ENCODE measurements at regions not wholly inside any gene's neighbourhood (a gene's known extent, or its start where the extent isn't known, plus 50 kb on each side); places are given as distances from the start of the nearest gene placed in this dataset.

DNA sequence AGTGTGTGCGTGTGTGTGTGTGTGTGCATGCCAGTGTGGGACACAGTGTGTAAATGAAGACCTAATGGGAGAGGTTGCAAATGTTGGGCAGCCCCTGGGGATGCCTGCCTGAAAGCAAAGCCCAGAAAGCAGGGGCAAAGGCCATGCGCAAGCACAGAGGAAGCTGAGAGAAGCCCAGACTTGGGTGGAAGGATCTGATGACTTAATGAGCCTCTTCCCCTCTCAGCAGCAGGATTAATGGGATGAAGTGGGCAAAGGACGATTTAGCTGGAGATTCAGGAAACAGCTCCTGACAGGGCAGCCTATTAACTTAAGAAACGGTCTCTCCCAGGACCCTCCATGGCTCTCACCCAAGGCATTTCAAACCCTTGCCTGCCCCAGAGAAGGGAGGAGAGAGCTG lies 107.3 kb downstream of the EFNB1 start:
- H3K9me3 ChIP-seq (ENCODE audit: control insufficient read depth in 2 of 3, insufficient read depth in 1 of 3, low read length in 3 of 3): no peaks in the 10 kb centered on the region
- H3K36me3 ChIP-seq (ENCODE audit: control insufficient read depth in 2 of 3, insufficient read depth in 3 of 3, low read length in 3 of 3): no peaks in the 10 kb centered on the region
- no peak overlapping the region for H3K27ac ChIP-seq (ENCODE audit: low read depth in 2 of 2, low read length in 2 of 2)
- H3K27me3 ChIP-seq (ENCODE audit: control insufficient read depth, insufficient read depth, low read length): no peaks in the 10 kb centered on the region
- intact Hi-C loops (cut with DNase I): no loop called here
- FAIRE-seq (no peak), DNase-seq (no peak)
- TF ChIP-seq, protein P1, sequence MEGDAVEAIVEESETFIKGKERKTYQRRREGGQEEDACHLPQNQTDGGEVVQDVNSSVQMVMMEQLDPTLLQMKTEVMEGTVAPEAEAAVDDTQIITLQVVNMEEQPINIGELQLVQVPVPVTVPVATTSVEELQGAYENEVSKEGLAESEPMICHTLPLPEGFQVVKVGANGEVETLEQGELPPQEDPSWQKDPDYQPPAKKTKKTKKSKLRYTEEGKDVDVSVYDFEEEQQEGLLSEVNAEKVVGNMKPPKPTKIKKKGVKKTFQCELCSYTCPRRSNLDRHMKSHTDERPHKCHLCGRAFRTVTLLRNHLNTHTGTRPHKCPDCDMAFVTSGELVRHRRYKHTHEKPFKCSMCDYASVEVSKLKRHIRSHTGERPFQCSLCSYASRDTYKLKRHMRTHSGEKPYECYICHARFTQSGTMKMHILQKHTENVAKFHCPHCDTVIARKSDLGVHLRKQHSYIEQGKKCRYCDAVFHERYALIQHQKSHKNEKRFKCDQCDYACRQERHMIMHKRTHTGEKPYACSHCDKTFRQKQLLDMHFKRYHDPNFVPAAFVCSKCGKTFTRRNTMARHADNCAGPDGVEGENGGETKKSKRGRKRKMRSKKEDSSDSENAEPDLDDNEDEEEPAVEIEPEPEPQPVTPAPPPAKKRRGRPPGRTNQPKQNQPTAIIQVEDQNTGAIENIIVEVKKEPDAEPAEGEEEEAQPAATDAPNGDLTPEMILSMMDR (IDR thresholded peaks at IDR 0.05; ENCODE audit: borderline replicate concordance, extremely low read depth, insufficient read depth): no peak
- H3K9ac ChIP-seq (ENCODE audit: low read length in 3 of 3): no peak overlapping the region
- H3K4me3 ChIP-seq (ENCODE audit: low read length in 3 of 3): no peak overlapping the region
- peaks cover 0 to 11% (median 9%) of the 10 kb centered on the region in 3 donors for H3K4me1 ChIP-seq (ENCODE audit: control insufficient read depth in 2 of 3, insufficient read depth in 2 of 3, low read depth in 1 of 3, low read length in 3 of 3)

DNA sequence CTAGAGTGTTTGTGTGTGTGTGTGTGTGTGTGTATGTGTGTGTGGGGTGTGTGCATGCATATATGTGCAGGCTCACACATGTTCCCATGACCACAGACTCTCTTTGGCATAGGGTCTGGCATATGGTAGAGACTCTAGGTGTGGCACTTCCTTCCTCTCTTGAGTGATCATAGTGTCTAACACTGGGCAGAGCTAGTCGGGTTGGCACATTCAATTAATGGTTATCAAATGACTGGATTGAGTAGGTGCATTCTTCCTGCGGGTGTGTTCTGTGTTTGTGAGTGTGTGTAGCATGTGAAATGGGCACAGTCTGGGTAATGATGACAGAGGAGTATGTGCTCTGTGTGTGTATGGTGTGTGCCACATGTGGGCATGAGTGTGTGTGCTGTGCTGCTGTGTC lies 106.5 kb downstream of the EFNB1 start:
- DNase-seq (no peak), FAIRE-seq (no peak)
- Histone ChIP-seq H3K9me3 (ENCODE audit: control insufficient read depth in 2 of 3, insufficient read depth in 1 of 3, low read length in 3 of 3) (no peaks in the 10 kb centered on the region), H3K9ac (ENCODE audit: low read length in 3 of 3) (no peak overlapping the region), H3K4me3 (ENCODE audit: low read length in 3 of 3) (no peak overlapping the region), H3K36me3 (ENCODE audit: control insufficient read depth in 2 of 3, insufficient read depth in 3 of 3, low read length in 3 of 3) (no peaks in the 10 kb centered on the region), H3K4me1 (ENCODE audit: control insufficient read depth in 2 of 3, insufficient read depth in 2 of 3, low read depth in 1 of 3, low read length in 3 of 3) (peaks cover 0 to 12% (median 11%) of the 10 kb centered on the region in 3 donors), H3K27me3 (ENCODE audit: control insufficient read depth, insufficient read depth, low read length) (no peaks in the 10 kb centered on the region), H3K27ac (ENCODE audit: low read depth in 2 of 2, low read length in 2 of 2) (no peak overlapping the region)
- intact Hi-C loops (cut with DNase I): no loop called here
- TF ChIP-seq, protein P1 (IDR thresholded peaks at IDR 0.05; ENCODE audit: borderline replicate concordance, extremely low read depth, insufficient read depth): no peak

DNA sequence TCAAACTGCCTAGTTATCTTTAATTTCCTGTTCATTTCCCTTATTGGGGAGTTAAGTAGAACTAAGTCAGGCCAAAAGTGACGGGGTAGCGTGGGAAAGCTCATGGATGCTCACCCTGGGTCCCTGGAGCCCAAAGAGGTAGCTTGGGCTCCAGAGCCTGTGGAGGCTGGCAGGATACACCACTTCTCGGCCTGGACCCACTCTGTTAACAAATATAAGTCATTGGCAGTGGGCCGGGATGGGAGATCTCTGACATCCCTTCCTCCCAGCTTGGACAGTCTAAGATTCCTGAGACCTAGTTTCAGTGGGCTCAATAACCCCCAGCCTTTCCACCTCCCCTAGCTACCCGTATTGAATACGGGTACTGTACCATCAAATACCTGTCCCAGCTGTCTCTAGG lies 106.1 kb downstream of the EFNB1 start:
- TF ChIP-seq, protein P1 (IDR thresholded peaks at IDR 0.05; ENCODE audit: borderline replicate concordance, extremely low read depth, insufficient read depth): no peak
- Histone ChIP-seq H3K36me3 (ENCODE audit: control insufficient read depth in 2 of 3, insufficient read depth in 3 of 3, low read length in 3 of 3) (no peaks in the 10 kb centered on the region), H3K9me3 (ENCODE audit: control insufficient read depth in 2 of 3, insufficient read depth in 1 of 3, low read length in 3 of 3) (no peaks in the 10 kb centered on the region), H3K9ac (ENCODE audit: low read length in 3 of 3) (no peak overlapping the region), H3K4me1 (ENCODE audit: control insufficient read depth in 2 of 3, insufficient read depth in 2 of 3, low read depth in 1 of 3, low read length in 3 of 3) (peaks cover 0 to 12% (median 11%) of the 10 kb centered on the region in 3 donors), H3K4me3 (ENCODE audit: low read length in 3 of 3) (no peak overlapping the region), H3K27me3 (ENCODE audit: control insufficient read depth, insufficient read depth, low read length) (no peaks in the 10 kb centered on the region), H3K27ac (ENCODE audit: low read depth in 2 of 2, low read length in 2 of 2) (no peak overlapping the region)
- DNase-seq (no peak), FAIRE-seq (no peak)
- intact Hi-C loops (cut with DNase I): no loop called here

DNA sequence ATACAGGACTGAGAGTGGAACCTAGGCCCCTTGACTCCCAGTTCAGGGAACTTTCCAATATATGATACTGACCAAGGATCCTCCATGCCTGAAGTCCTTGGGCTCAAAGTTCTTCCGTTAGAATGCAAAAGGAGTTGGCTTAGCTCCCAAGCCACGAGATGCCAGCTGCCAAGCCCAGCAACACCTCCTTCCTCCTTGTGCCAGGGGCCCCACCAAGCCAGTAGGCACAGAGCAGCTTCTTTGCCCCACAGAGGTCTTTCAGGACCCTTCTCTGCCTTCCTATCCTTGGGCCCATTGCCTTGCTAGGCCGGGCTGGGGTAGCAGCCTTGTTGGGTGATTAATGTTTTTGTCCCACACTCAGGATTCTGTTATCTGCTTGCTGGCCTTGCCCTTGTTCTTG lies 105.6 kb downstream of the EFNB1 start:
- DNase-seq (no peak), FAIRE-seq (no peak)
- no peak overlapping the region for H3K27ac ChIP-seq (ENCODE audit: low read depth in 2 of 2, low read length in 2 of 2)
- H3K4me1 ChIP-seq (ENCODE audit: control insufficient read depth in 2 of 3, insufficient read depth in 2 of 3, low read depth in 1 of 3, low read length in 3 of 3): peaks cover 0 to 13% (median 11%) of the 10 kb centered on the region in 3 donors
- H3K36me3 ChIP-seq (ENCODE audit: control insufficient read depth in 2 of 3, insufficient read depth in 3 of 3, low read length in 3 of 3): no peaks in the 10 kb centered on the region
- no peaks in the 10 kb centered on the region for H3K9me3 ChIP-seq (ENCODE audit: control insufficient read depth in 2 of 3, insufficient read depth in 1 of 3, low read length in 3 of 3)
- H3K27me3 ChIP-seq (ENCODE audit: control insufficient read depth, insufficient read depth, low read length): no peaks in the 10 kb centered on the region
- no peak overlapping the region for H3K9ac ChIP-seq (ENCODE audit: low read length in 3 of 3)
- H3K4me3 ChIP-seq (ENCODE audit: low read length in 3 of 3): no peak overlapping the region
- intact Hi-C loops (cut with DNase I): no loop called here
- TF ChIP-seq, protein P1 (IDR thresholded peaks at IDR 0.05; ENCODE audit: borderline replicate concordance, extremely low read depth, insufficient read depth): no peak
